ENCODE measurements at regions not wholly inside any gene's neighbourhood (a gene's known extent, or its start where the extent isn't known, plus 50 kb on each side); places are given as distances from the start of the nearest gene placed in this dataset.

GRCh38 chr1:185568155-185569123, 165.8 kb upstream of the HMCN1 start:
- intact Hi-C loops (cut with micrococcal nuclease): loop anchor here (1.0 to 10.0 kb wide), 8 partner anchors 8 to 1404 kb away; no protein-coding TSS in a partner anchor
- Mint-ChIP-seq H3K36me3 (ENCODE audit: low read depth) (peaks cover 24% of the 10 kb centered on the region), H3K27ac (peak overlapping the region; percentile 62), H3K4me3 (ENCODE audit: low read depth) (no peak overlapping the region), H3K4me1 (ENCODE audit: low read depth) (peaks cover 53% of the 10 kb centered on the region), H3K27me3 (ENCODE audit: low read depth) (no peaks in the 10 kb centered on the region), H3K9me3 (peaks cover 14% of the 10 kb centered on the region)
- DNase-seq (ENCODE audit: low spot score): no peak

GRCh38 chr1:185567440-185567839, 166.8 kb upstream of the HMCN1 start:
- no peak for DNase-seq (ENCODE audit: low spot score)

GRCh38 chr1:185566995-185567394, 167.2 kb upstream of the HMCN1 start:
- Mint-ChIP-seq H3K4me1 (ENCODE audit: low read depth) (peaks cover 63% of the 10 kb centered on the region), H3K9me3 (peaks cover 10% of the 10 kb centered on the region), H3K36me3 (ENCODE audit: low read depth) (peaks cover 23% of the 10 kb centered on the region), H3K27ac (peak overlapping the region; percentile 75), H3K4me3 (ENCODE audit: low read depth) (no peak overlapping the region), H3K27me3 (ENCODE audit: low read depth) (no peaks in the 10 kb centered on the region)
- DNase-seq (ENCODE audit: low spot score): peak; percentile 36
- intact Hi-C loops (cut with micrococcal nuclease): loop anchor here (5.0 to 10.0 kb wide), 3 partner anchors 325 to 1402 kb away; no protein-coding TSS in a partner anchor

More at GRCh38 chr1:185567440-185567839, 166.8 kb upstream of the HMCN1 start:
- no peaks in the 10 kb centered on the region for H3K27me3 Mint-ChIP-seq (ENCODE audit: low read depth)
- peak overlapping the region; percentile 75 for H3K27ac Mint-ChIP-seq
- H3K36me3 Mint-ChIP-seq (ENCODE audit: low read depth): peaks cover 26% of the 10 kb centered on the region
- H3K4me3 Mint-ChIP-seq (ENCODE audit: low read depth): no peak overlapping the region
- intact Hi-C loops (cut with micrococcal nuclease): loop anchor here (5.0 to 10.0 kb wide), 3 partner anchors 325 to 1403 kb away; no protein-coding TSS in a partner anchor
- peaks cover 13% of the 10 kb centered on the region for H3K9me3 Mint-ChIP-seq
- H3K4me1 Mint-ChIP-seq (ENCODE audit: low read depth): peaks cover 58% of the 10 kb centered on the region

GRCh38 chr1:185565302-185565701, 168.9 kb upstream of the HMCN1 start:
- no peak overlapping the region for H3K27ac Mint-ChIP-seq
- peaks cover 9% of the 10 kb centered on the region for H3K9me3 Mint-ChIP-seq
- peaks cover 21% of the 10 kb centered on the region for H3K36me3 Mint-ChIP-seq (ENCODE audit: low read depth)
- intact Hi-C loops (cut with micrococcal nuclease): loop anchor here (5.0 to 10.0 kb wide), 3 partner anchors 323 to 1401 kb away; no protein-coding TSS in a partner anchor
- no peaks in the 10 kb centered on the region for H3K27me3 Mint-ChIP-seq (ENCODE audit: low read depth)
- DNase-seq (ENCODE audit: low spot score): no peak
- peaks cover 77% of the 10 kb centered on the region for H3K4me1 Mint-ChIP-seq (ENCODE audit: low read depth)
- no peak overlapping the region for H3K4me3 Mint-ChIP-seq (ENCODE audit: low read depth)

DNA sequence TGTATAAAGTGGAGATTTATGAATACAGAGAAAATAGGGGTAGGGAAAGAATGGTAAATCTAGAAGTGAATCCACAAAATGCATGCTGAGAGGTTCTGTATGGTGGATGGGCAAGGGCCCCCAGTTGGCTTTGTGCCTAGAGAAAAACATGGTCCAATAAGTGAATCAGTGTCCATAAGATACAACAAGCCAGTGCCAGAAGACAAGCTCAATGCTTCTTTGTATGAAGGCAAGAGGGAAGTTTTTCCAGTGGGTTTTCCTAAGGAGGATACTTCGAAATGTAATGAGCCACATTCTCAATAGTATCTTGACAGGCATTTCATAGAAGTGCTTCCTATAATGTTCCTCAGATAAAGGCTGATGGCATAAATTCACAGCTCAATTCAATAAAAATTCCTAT, 169.4 kb upstream of the HMCN1 start:
- no peak for DNase-seq (ENCODE audit: low spot score)
- Mint-ChIP-seq H3K4me1 (ENCODE audit: low read depth) (peaks cover 78% of the 10 kb centered on the region), H3K27me3 (ENCODE audit: low read depth) (no peaks in the 10 kb centered on the region), H3K36me3 (ENCODE audit: low read depth) (peaks cover 21% of the 10 kb centered on the region), H3K27ac (no peak overlapping the region), H3K4me3 (ENCODE audit: low read depth) (no peak overlapping the region), H3K9me3 (peaks cover 9% of the 10 kb centered on the region)
- intact Hi-C loops (cut with micrococcal nuclease): loop anchor here (5.0 to 10.0 kb wide), 4 partner anchors 32 to 1400 kb away; no protein-coding TSS in a partner anchor

DNA sequence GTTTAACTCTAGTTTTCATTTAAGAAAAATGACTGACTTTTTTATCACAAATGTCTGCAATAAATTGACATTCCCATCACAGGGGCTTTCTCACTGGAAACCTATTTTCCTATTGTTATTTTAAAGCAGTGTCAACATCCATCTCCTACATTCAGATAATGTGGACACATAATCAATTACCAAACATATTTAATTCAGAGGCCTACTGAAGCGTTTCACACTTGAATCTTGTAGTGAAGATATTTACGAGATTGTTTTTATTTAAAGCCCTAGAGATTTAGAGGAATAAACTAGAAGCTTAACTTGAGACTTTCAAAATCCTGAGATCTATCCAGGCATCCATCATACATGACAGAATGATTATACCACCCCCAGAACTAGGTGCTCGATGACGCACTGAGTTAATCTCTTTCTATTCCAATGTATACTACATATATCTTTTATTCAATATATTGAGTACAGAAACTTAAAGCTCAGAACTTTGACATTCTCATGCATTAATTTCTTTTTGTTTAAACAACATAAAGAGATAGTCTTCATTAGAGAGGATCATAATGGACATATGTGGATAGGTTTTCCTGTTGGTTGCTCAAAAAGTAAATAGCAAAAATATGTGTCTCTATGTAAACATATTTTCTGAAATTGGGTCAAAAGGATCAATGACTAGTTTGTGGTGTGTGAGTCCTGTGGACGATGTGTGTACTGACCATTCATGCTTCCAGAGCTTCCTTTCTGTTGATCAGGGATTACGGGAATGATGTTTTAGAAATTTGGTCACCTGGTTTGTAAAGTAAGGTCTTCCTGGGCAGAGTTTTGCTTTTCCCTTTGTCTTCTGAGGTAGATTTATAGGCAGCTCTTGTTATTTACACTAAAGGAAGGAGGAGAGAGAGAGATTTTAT, 171.5 kb upstream of the HMCN1 start:
- Mint-ChIP-seq H3K36me3 (ENCODE audit: low read depth) (peaks cover 21% of the 10 kb centered on the region), H3K4me1 (ENCODE audit: low read depth) (peaks cover 71% of the 10 kb centered on the region), H3K27me3 (ENCODE audit: low read depth) (no peaks in the 10 kb centered on the region), H3K4me3 (ENCODE audit: low read depth) (no peak overlapping the region), H3K9me3 (peaks cover 9% of the 10 kb centered on the region), H3K27ac (no peak overlapping the region)
- intact Hi-C loops (cut with micrococcal nuclease): loop anchor here (5.0 to 10.0 kb wide), 3 partner anchors 35 to 1398 kb away; no protein-coding TSS in a partner anchor
- DNase-seq (ENCODE audit: low spot score): no peak

DNA sequence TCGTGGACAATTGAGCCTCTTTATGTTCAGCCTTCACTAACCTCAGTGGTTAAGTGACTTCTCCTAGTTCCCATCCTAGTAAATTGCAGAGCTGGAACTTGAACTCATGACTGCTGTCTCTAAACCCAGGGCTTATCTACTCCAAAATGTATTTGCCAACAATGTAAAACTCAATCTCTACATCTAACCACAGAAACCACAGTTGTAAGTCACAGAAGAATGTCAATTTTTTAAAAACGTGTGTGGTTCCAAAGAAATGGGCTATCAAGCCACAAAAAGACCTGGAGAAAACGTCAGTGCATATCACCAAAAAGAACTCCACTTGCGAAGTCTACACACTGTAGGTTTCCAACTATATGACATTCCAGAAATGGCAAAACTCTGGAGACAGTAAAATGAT, 172.6 kb upstream of the HMCN1 start:
- DNase-seq (ENCODE audit: low spot score): peak; percentile 20
- Mint-ChIP-seq H3K4me3 (ENCODE audit: low read depth) (peak overlapping the region; percentile 34), H3K9me3 (peaks cover 12% of the 10 kb centered on the region), H3K4me1 (ENCODE audit: low read depth) (peaks cover 61% of the 10 kb centered on the region), H3K36me3 (ENCODE audit: low read depth) (peaks cover 21% of the 10 kb centered on the region), H3K27ac (peak overlapping the region; percentile 55), H3K27me3 (ENCODE audit: low read depth) (no peaks in the 10 kb centered on the region)
- intact Hi-C loops (cut with micrococcal nuclease): loop anchor here (2.0 to 10.0 kb wide), 7 partner anchors 36 to 1397 kb away; no protein-coding TSS in a partner anchor

DNA sequence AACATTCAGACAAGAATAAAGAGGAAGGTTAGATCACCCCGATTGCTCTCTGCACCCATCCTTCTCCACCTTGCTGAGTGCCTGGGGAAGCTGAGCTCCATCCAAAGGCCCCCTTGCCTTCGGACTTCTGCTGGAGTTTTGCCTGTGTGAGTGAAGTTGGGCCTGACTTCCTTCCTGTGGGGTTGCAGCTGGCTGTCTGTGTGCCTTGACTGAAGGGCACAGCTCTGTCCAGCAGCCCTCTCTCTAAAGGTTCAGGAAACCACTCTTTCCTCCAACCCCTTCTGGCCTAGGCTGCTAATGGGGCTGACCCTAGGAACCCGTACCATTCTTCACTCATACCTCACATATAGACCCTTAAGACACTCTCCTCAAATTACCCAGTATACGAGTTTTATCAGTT, 173.4 kb upstream of the HMCN1 start:
- H3K36me3 Mint-ChIP-seq (ENCODE audit: low read depth): peaks cover 17% of the 10 kb centered on the region
- peaks cover 8% of the 10 kb centered on the region for H3K9me3 Mint-ChIP-seq
- no peaks in the 10 kb centered on the region for H3K27me3 Mint-ChIP-seq (ENCODE audit: low read depth)
- intact Hi-C loops (cut with micrococcal nuclease): loop anchor here (1.0 to 10.0 kb wide), 12 partner anchors 8 to 1396 kb away; partner anchors contain the start of genes IVNS1ABP and TRMT1L
- peak overlapping the region; percentile 71 for H3K27ac Mint-ChIP-seq
- H3K4me3 Mint-ChIP-seq (ENCODE audit: low read depth): peak overlapping the region; percentile 3
- peaks cover 54% of the 10 kb centered on the region for H3K4me1 Mint-ChIP-seq (ENCODE audit: low read depth)
- DNase-seq (ENCODE audit: low spot score): no peak

DNA sequence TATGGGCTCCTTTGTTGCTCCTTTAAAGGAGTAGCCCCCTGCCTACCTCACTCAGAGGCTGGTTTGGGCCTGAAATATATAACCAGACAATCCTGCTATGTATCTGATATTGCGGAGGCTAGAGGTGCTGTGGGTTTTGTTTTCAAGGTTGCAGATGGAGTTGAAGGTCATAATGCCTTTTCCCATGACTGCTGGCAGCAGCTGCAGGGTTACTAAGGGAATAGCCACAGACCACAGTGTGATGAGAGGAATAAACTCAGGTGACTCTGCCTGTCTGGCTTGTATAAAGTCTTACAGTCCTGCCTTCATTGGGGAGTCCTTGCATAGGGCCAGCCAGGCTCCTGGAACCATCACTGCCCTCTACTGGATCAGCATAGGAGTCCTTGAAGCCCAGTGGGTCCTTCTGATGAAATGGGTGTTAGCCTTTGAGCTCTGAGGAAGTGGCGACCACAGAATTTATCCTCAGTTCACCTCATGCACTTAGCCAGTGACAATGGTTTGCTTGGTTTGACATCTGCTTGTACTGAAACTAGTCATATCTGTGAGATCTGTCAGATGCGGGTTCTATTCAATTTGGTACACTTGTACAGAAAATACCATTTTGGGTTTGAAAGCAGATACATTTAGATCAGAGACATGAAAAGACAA, 174.4 kb upstream of the HMCN1 start:
- Mint-ChIP-seq H3K4me3 (ENCODE audit: low read depth) (peak overlapping the region; percentile 5), H3K27ac (peak overlapping the region; percentile 71), H3K27me3 (ENCODE audit: low read depth) (no peaks in the 10 kb centered on the region), H3K4me1 (ENCODE audit: low read depth) (peaks cover 51% of the 10 kb centered on the region), H3K9me3 (peaks cover 8% of the 10 kb centered on the region), H3K36me3 (ENCODE audit: low read depth) (peaks cover 13% of the 10 kb centered on the region)
- DNase-seq (ENCODE audit: low spot score): peak; percentile 75
- intact Hi-C loops (cut with micrococcal nuclease): loop anchor here (1.0 to 10.0 kb wide), 12 partner anchors 8 to 1395 kb away; partner anchors contain the start of genes IVNS1ABP and TRMT1L

DNA sequence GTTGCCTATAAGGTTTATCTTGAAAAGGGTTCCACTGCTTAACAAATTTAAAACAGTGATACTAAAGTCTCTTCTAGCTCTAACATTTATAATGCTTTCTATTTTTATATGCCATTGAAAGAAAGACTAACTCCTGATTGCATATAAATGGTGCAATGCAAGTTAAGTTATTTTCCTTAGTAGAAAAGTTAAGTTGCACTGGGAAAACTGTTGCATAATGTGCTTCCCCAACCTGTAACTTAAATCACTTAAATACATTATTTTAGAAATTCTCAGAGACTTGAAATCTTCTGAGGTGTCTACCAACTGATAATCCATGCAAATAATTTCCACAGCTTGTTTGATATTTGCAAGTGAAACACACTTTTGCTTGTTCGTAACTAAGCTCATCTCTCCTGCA, 175.0 kb upstream of the HMCN1 start:
- intact Hi-C loops (cut with micrococcal nuclease): no loop called here
- Mint-ChIP-seq H3K4me1 (ENCODE audit: low read depth) (peaks cover 46% of the 10 kb centered on the region), H3K27ac (peak overlapping the region; percentile 71), H3K27me3 (ENCODE audit: low read depth) (no peaks in the 10 kb centered on the region), H3K36me3 (ENCODE audit: low read depth) (peaks cover 12% of the 10 kb centered on the region), H3K9me3 (peaks cover 8% of the 10 kb centered on the region), H3K4me3 (ENCODE audit: low read depth) (no peak overlapping the region)
- DNase-seq (ENCODE audit: low spot score): no peak

- H3K4me1 Mint-ChIP-seq (ENCODE audit: low read depth): peaks cover 27% of the 10 kb centered on the region
- intact Hi-C loops (cut with micrococcal nuclease): no loop called here
- DNase-seq (ENCODE audit: low spot score): no peak
- no peaks in the 10 kb centered on the region for H3K36me3 Mint-ChIP-seq (ENCODE audit: low read depth)
- no peak overlapping the region for H3K27ac Mint-ChIP-seq
- H3K9me3 Mint-ChIP-seq: peaks cover 7% of the 10 kb centered on the region
- H3K27me3 Mint-ChIP-seq (ENCODE audit: low read depth): no peaks in the 10 kb centered on the region
- H3K4me3 Mint-ChIP-seq (ENCODE audit: low read depth): no peak overlapping the region
Observed at GRCh38 chr1:185556561-185556960, 177.6 kb upstream of the HMCN1 start.

DNA sequence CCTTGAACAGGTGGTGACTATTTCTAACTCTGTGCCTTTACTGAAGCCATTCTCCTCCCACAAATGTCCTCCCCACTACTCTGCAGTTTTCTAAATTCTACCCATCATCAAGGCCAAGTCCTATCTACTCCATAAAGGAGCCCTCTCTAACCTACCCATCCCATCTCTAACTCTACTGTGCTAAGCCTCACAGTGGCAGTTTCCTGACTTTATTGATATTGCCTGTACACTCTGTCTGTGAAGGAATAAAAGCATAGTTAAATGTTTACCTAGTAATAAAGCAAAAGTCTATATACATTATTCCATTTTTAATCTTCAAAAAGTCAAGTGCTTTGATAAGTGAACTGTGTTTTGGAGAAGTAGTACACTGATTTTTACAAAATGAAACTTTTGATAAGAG, 178.4 kb upstream of the HMCN1 start:
- Mint-ChIP-seq H3K4me1 (ENCODE audit: low read depth) (peaks cover 19% of the 10 kb centered on the region), H3K9me3 (peaks cover 7% of the 10 kb centered on the region), H3K4me3 (ENCODE audit: low read depth) (no peak overlapping the region), H3K27me3 (ENCODE audit: low read depth) (no peaks in the 10 kb centered on the region), H3K36me3 (ENCODE audit: low read depth) (no peaks in the 10 kb centered on the region), H3K27ac (no peak overlapping the region)
- DNase-seq (ENCODE audit: low spot score): no peak
- intact Hi-C loops (cut with micrococcal nuclease): no loop called here
